Spleen (tissue), 7 donors: ENCODE measurements at regions not wholly inside any gene's neighbourhood (a gene's known extent, or its start where the extent isn't known, plus 50 kb on each side); places are given as distances from the start of the nearest gene placed in this dataset.
"Not testable (repeated sequence)": the region's sequence is repeated elsewhere in the genome, so short reads cannot be mapped to it uniquely, and the experiment has no call there.

ENCODE experiments used
- POLR2A ChIP-seq, 3 donors: fragments of 450-650 bp; IDR thresholded peaks; one replicate each; pipeline ENCODE4 v1.5.1; 2017; ENCODE audit warnings: antibody characterized with exemption in 3 of 3, mild to moderate bottlenecking in 1 of 3
- POLR2AphosphoS5 ChIP-seq, 3 donors: sonication (generic); formaldehyde crosslinking; IDR thresholded peaks; one replicate each; pipeline ENCODE4 v1.5.1; 2017; ENCODE audit warnings: antibody characterized with exemption in 3 of 3
- TF ChIP-seq, protein P1 (sequence below), 11 experiments: fragments of 200-600 bp in 7 of 11; fragments of 450-650 bp in 4 of 11; sonication (generic) in 4 of 11; IDR thresholded peaks in 8 of 11; conservative IDR thresholded peaks in 3 of 11; 1 replicate in 7 of 11; 2 replicates in 4 of 11; pipeline versions ENCODE4 v1.4.0 to v1.8.0; 2016 to 2021; ENCODE audit warnings: antibody characterized with exemption in 11 of 11, inconsistent platforms in 4 of 11, mild to moderate bottlenecking in 1 of 11
- donor health status: DM: no; HTN: no; CAD: no; lungs with moderate emphysema.
- donor health status: DM: no; HTN: no; CAD: no.
- donor health status: DM: no; HTN: no; CAD: no.

DNA sequence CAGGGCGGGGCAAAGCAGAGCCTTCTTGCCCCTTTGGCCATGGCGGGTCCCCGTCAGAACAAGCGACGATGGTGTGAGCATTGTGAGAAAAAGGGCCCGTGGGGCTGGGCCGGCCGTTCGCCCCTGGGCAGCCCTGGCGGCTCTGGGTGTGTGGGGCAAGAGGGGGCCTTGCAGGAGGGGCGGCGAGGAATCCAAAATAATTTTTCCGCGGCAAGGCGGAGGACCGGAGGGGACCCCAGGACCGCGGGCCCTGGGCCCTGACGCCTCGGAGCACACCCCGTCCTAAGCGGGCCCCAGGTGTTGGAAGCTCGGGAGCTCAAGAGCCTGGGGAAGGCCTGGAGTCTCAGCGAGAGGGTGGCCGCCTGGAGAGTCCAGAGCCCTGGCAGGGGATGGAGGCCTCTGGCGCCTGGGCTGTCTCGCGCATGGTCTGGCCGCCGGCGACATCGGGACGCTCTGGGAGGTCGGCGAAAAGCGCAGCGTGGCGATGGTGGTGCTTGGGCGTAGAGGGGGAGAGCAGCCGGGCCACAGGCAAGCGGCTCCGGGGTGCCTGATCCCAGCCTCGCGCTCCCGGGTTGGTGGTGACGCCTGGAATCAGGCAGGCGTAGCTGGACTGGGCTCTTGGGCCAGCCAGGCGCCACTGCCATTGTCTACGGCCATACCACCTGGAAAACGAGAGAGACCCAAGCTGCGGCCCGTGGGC, 1469.9 kb downstream of the FOXD4L5 start:
- TF ChIP-seq, protein P1, sequence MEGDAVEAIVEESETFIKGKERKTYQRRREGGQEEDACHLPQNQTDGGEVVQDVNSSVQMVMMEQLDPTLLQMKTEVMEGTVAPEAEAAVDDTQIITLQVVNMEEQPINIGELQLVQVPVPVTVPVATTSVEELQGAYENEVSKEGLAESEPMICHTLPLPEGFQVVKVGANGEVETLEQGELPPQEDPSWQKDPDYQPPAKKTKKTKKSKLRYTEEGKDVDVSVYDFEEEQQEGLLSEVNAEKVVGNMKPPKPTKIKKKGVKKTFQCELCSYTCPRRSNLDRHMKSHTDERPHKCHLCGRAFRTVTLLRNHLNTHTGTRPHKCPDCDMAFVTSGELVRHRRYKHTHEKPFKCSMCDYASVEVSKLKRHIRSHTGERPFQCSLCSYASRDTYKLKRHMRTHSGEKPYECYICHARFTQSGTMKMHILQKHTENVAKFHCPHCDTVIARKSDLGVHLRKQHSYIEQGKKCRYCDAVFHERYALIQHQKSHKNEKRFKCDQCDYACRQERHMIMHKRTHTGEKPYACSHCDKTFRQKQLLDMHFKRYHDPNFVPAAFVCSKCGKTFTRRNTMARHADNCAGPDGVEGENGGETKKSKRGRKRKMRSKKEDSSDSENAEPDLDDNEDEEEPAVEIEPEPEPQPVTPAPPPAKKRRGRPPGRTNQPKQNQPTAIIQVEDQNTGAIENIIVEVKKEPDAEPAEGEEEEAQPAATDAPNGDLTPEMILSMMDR (IDR thresholded peaks at IDR 0.05 in 8 of 11, conservative IDR thresholded peaks at IDR 0.05 in 3 of 11) = not testable (repeated sequence)
- TF ChIP-seq POLR2AphosphoS5, POLR2A (IDR thresholded peaks at IDR 0.05): not testable (repeated sequence)
